ENCODE measurements at regions not wholly inside any gene's neighbourhood (a gene's known extent, or its start where the extent isn't known, plus 50 kb on each side); places are given as distances from the start of the nearest gene placed in this dataset.

- DNase-seq (no peak), ATAC-seq (ENCODE audit: low read depth in 2 of 2) (no peak)
- Histone ChIP-seq H3K4me1 (ENCODE audit: control insufficient read depth, insufficient read depth, low read length, poor library complexity, severe bottlenecking) (no peaks in the 10 kb centered on the region), H3K27me3 (ENCODE audit: control insufficient read depth, insufficient read depth, low read length) (no peaks in the 10 kb centered on the region), H3K9me3 (ENCODE audit: control insufficient read depth in 2 of 2, low read length in 2 of 2) (no peaks in the 10 kb centered on the region), H3K36me3 (ENCODE audit: control insufficient read depth, insufficient read depth, low read length) (no peaks in the 10 kb centered on the region), H3K4me3 (ENCODE audit: low read depth, low read length) (no peak overlapping the region), H3K27ac (ENCODE audit: insufficient read depth, low read length, poor library complexity, severe bottlenecking) (no peak overlapping the region)
- no peaks in the 10 kb centered on the region for H3K9me3 Mint-ChIP-seq
- no peak overlapping the region for H3K27ac Mint-ChIP-seq
- H3K4me1 Mint-ChIP-seq: no peaks in the 10 kb centered on the region
- no peaks in the 10 kb centered on the region for H3K27me3 Mint-ChIP-seq
- H3K36me3 Mint-ChIP-seq: no peaks in the 10 kb centered on the region
- H3K4me3 Mint-ChIP-seq: no peak overlapping the region
Observed at GRCh38 chr4:15294202-15294601, 133.6 kb upstream of the C1QTNF7 start.

GRCh38 chr4:15294832-15295231, 133.0 kb upstream of the C1QTNF7 start:
- Histone ChIP-seq H3K4me1 (ENCODE audit: control insufficient read depth, insufficient read depth, low read length, poor library complexity, severe bottlenecking) (no peaks in the 10 kb centered on the region), H3K27me3 (ENCODE audit: control insufficient read depth, insufficient read depth, low read length) (no peaks in the 10 kb centered on the region), H3K4me3 (ENCODE audit: low read depth, low read length) (no peak overlapping the region), H3K36me3 (ENCODE audit: control insufficient read depth, insufficient read depth, low read length) (no peaks in the 10 kb centered on the region), H3K27ac (ENCODE audit: insufficient read depth, low read length, poor library complexity, severe bottlenecking) (no peak overlapping the region), H3K9me3 (ENCODE audit: control insufficient read depth in 2 of 2, low read length in 2 of 2) (no peaks in the 10 kb centered on the region)
- Mint-ChIP-seq H3K9me3 (no peaks in the 10 kb centered on the region), H3K4me3 (no peak overlapping the region), H3K27ac (no peak overlapping the region), H3K36me3 (no peaks in the 10 kb centered on the region), H3K27me3 (no peaks in the 10 kb centered on the region), H3K4me1 (no peaks in the 10 kb centered on the region)
- no peak for DNase-seq
- ATAC-seq (ENCODE audit: low read depth in 2 of 2): no peak

GRCh38 chr4:15295421-15296162, 132.2 kb upstream of the C1QTNF7 start:
- no peak overlapping the region for H3K4me3 Mint-ChIP-seq
- no peak overlapping the region for H3K4me3 ChIP-seq (ENCODE audit: low read depth, low read length)
- H3K4me1 ChIP-seq (ENCODE audit: control insufficient read depth, insufficient read depth, low read length, poor library complexity, severe bottlenecking): no peaks in the 10 kb centered on the region
- no peak overlapping the region for H3K27ac Mint-ChIP-seq
- H3K4me1 Mint-ChIP-seq: no peaks in the 10 kb centered on the region
- H3K9me3 ChIP-seq (ENCODE audit: control insufficient read depth in 2 of 2, low read length in 2 of 2): no peaks in the 10 kb centered on the region
- no peaks in the 10 kb centered on the region for H3K27me3 ChIP-seq (ENCODE audit: control insufficient read depth, insufficient read depth, low read length)
- H3K27ac ChIP-seq (ENCODE audit: insufficient read depth, low read length, poor library complexity, severe bottlenecking): no peak overlapping the region
- H3K36me3 Mint-ChIP-seq: no peaks in the 10 kb centered on the region
- no peaks in the 10 kb centered on the region for H3K36me3 ChIP-seq (ENCODE audit: control insufficient read depth, insufficient read depth, low read length)
- ATAC-seq (ENCODE audit: low read depth in 2 of 2) (no peak), DNase-seq (no peak)
- H3K9me3 Mint-ChIP-seq: no peaks in the 10 kb centered on the region
- no peaks in the 10 kb centered on the region for H3K27me3 Mint-ChIP-seq

GRCh38 chr4:15297344-15297743, 130.5 kb upstream of the C1QTNF7 start:
- Mint-ChIP-seq H3K36me3 (no peaks in the 10 kb centered on the region), H3K4me1 (no peaks in the 10 kb centered on the region), H3K4me3 (no peak overlapping the region), H3K27ac (no peak overlapping the region), H3K27me3 (no peaks in the 10 kb centered on the region), H3K9me3 (no peaks in the 10 kb centered on the region)
- no peaks in the 10 kb centered on the region for H3K36me3 ChIP-seq (ENCODE audit: control insufficient read depth, insufficient read depth, low read length)
- H3K4me3 ChIP-seq (ENCODE audit: low read depth, low read length): no peak overlapping the region
- H3K9me3 ChIP-seq (ENCODE audit: control insufficient read depth in 2 of 2, low read length in 2 of 2): no peaks in the 10 kb centered on the region
- no peaks in the 10 kb centered on the region for H3K27me3 ChIP-seq (ENCODE audit: control insufficient read depth, insufficient read depth, low read length)
- DNase-seq: no peak
- no peak overlapping the region for H3K27ac ChIP-seq (ENCODE audit: insufficient read depth, low read length, poor library complexity, severe bottlenecking)
- no peaks in the 10 kb centered on the region for H3K4me1 ChIP-seq (ENCODE audit: control insufficient read depth, insufficient read depth, low read length, poor library complexity, severe bottlenecking)
- ATAC-seq (ENCODE audit: low read depth in 2 of 2): no peak

GRCh38 chr4:15299627-15300026, 128.2 kb upstream of the C1QTNF7 start:
- Histone ChIP-seq H3K36me3 (ENCODE audit: control insufficient read depth, insufficient read depth, low read length) (no peaks in the 10 kb centered on the region), H3K27ac (ENCODE audit: insufficient read depth, low read length, poor library complexity, severe bottlenecking) (no peak overlapping the region), H3K9me3 (ENCODE audit: control insufficient read depth in 2 of 2, low read length in 2 of 2) (no peaks in the 10 kb centered on the region), H3K4me3 (ENCODE audit: low read depth, low read length) (no peak overlapping the region), H3K4me1 (ENCODE audit: control insufficient read depth, insufficient read depth, low read length, poor library complexity, severe bottlenecking) (no peaks in the 10 kb centered on the region), H3K27me3 (ENCODE audit: control insufficient read depth, insufficient read depth, low read length) (no peaks in the 10 kb centered on the region)
- Mint-ChIP-seq H3K9me3 (peaks cover 0 to 5% (median 0%) of the 10 kb centered on the region in 7 donors), H3K4me3 (no peak overlapping the region), H3K27me3 (no peaks in the 10 kb centered on the region), H3K36me3 (no peaks in the 10 kb centered on the region), H3K27ac (no peak overlapping the region), H3K4me1 (no peaks in the 10 kb centered on the region)
- ATAC-seq (ENCODE audit: low read depth in 2 of 2) (no peak), DNase-seq (no peak)

- peaks cover 0 to 5% (median 0%) of the 10 kb centered on the region in 7 donors for H3K9me3 Mint-ChIP-seq
- no peaks in the 10 kb centered on the region for H3K4me1 ChIP-seq (ENCODE audit: control insufficient read depth, insufficient read depth, low read length, poor library complexity, severe bottlenecking)
- H3K36me3 Mint-ChIP-seq: peaks cover 3% of the 10 kb centered on the region
- no peak for DNase-seq
- no peak overlapping the region for H3K27ac ChIP-seq (ENCODE audit: insufficient read depth, low read length, poor library complexity, severe bottlenecking)
- ATAC-seq (ENCODE audit: low read depth in 2 of 2): no peak
- no peaks in the 10 kb centered on the region for H3K9me3 ChIP-seq (ENCODE audit: control insufficient read depth in 2 of 2, low read length in 2 of 2)
- no peak overlapping the region for H3K4me3 ChIP-seq (ENCODE audit: low read depth, low read length)
- no peak overlapping the region for H3K27ac Mint-ChIP-seq
- H3K27me3 Mint-ChIP-seq: no peaks in the 10 kb centered on the region
- H3K36me3 ChIP-seq (ENCODE audit: control insufficient read depth, insufficient read depth, low read length): no peaks in the 10 kb centered on the region
- H3K4me3 Mint-ChIP-seq: no peak overlapping the region
- no peaks in the 10 kb centered on the region for H3K27me3 ChIP-seq (ENCODE audit: control insufficient read depth, insufficient read depth, low read length)
- H3K4me1 Mint-ChIP-seq: no peaks in the 10 kb centered on the region
Observed at GRCh38 chr4:15303052-15303641, 124.7 kb upstream of the C1QTNF7 start.

- Mint-ChIP-seq H3K27ac (no peak overlapping the region), H3K9me3 (peaks cover 0 to 3% (median 0%) of the 10 kb centered on the region in 7 donors), H3K4me1 (no peaks in the 10 kb centered on the region), H3K27me3 (no peaks in the 10 kb centered on the region), H3K36me3 (no peaks in the 10 kb centered on the region), H3K4me3 (no peak overlapping the region)
- ATAC-seq (ENCODE audit: low read depth in 2 of 2): no peak
- no peaks in the 10 kb centered on the region for H3K4me1 ChIP-seq (ENCODE audit: control insufficient read depth, insufficient read depth, low read length, poor library complexity, severe bottlenecking)
- H3K4me3 ChIP-seq (ENCODE audit: low read depth, low read length): no peak overlapping the region
- no peak overlapping the region for H3K27ac ChIP-seq (ENCODE audit: insufficient read depth, low read length, poor library complexity, severe bottlenecking)
- no peaks in the 10 kb centered on the region for H3K27me3 ChIP-seq (ENCODE audit: control insufficient read depth, insufficient read depth, low read length)
- H3K9me3 ChIP-seq (ENCODE audit: control insufficient read depth in 2 of 2, low read length in 2 of 2): no peaks in the 10 kb centered on the region
- H3K36me3 ChIP-seq (ENCODE audit: control insufficient read depth, insufficient read depth, low read length): no peaks in the 10 kb centered on the region
- no peak for DNase-seq
Observed at GRCh38 chr4:15314974-15315373, 112.9 kb upstream of the C1QTNF7 start.

- H3K4me1 Mint-ChIP-seq: no peaks in the 10 kb centered on the region
- Histone ChIP-seq H3K4me3 (ENCODE audit: low read depth, low read length) (no peak overlapping the region), H3K9me3 (ENCODE audit: control insufficient read depth in 2 of 2, low read length in 2 of 2) (no peaks in the 10 kb centered on the region), H3K27ac (ENCODE audit: insufficient read depth, low read length, poor library complexity, severe bottlenecking) (no peak overlapping the region), H3K36me3 (ENCODE audit: control insufficient read depth, insufficient read depth, low read length) (no peaks in the 10 kb centered on the region), H3K27me3 (ENCODE audit: control insufficient read depth, insufficient read depth, low read length) (no peaks in the 10 kb centered on the region), H3K4me1 (ENCODE audit: control insufficient read depth, insufficient read depth, low read length, poor library complexity, severe bottlenecking) (no peaks in the 10 kb centered on the region)
- peaks cover 4% of the 10 kb centered on the region for H3K27me3 Mint-ChIP-seq
- DNase-seq (no peak), ATAC-seq (ENCODE audit: low read depth in 2 of 2) (no peak)
- H3K27ac Mint-ChIP-seq: no peak overlapping the region
- H3K4me3 Mint-ChIP-seq: no peak overlapping the region
- H3K36me3 Mint-ChIP-seq: no peaks in the 10 kb centered on the region
- H3K9me3 Mint-ChIP-seq: peaks cover 0 to 1% (median 0%) of the 10 kb centered on the region in 7 donors
Observed at GRCh38 chr4:15317246-15317645, 110.6 kb upstream of the C1QTNF7 start.
